CD14-positive monocyte (primary cell): ENCODE measurements at regions not wholly inside any gene's neighbourhood (a gene's known extent, or its start where the extent isn't known, plus 50 kb on each side); places are given as distances from the start of the nearest gene placed in this dataset.
A peak's percentile ranks its signal among the peaks of the same experiment; 100 is the strongest.

Experiments
- DNase-seq, 3 donors: peaks; one replicate each; pipeline ENCODE4 v3.0.0-alpha.2; 2011 to 2022
- H2AFZ ChIP-seq: 2 replicates; pipeline ENCODE4 v1.6.0; 2012; ENCODE audit warnings: mild to moderate bottlenecking, low read depth, low read length, inconsistent platforms; ENCODE audit not compliant: insufficient read depth, poor library complexity, severe bottlenecking
- H3K27ac ChIP-seq, 2 donors: 1 replicate in 1 of 2; 2 replicates in 1 of 2; pipeline ENCODE4 v1.5.1; 2012 to 2013; ENCODE audit warnings: low read length in 2 of 2, control low read depth in 1 of 2, inconsistent platforms in 1 of 2, low read depth in 1 of 2, mild to moderate bottlenecking in 1 of 2
- H3K27me3 ChIP-seq, 2 donors: one replicate each; pipeline versions ENCODE4 v1.6.0 to v1.6.1; 2011 to 2013; ENCODE audit warnings: low read length in 2 of 2; ENCODE audit not compliant: control insufficient read depth in 2 of 2, insufficient read depth in 2 of 2
- H3K36me3 ChIP-seq, 2 donors: replicated peaks in 1 of 2; 1 replicate in 1 of 2; 2 replicates in 1 of 2; pipeline versions ENCODE4 v1.5.1 to v1.6.1; 2012 to 2013; ENCODE audit warnings: low read length in 2 of 2, control low read depth in 1 of 2, inconsistent platforms in 1 of 2, mild to moderate bottlenecking in 1 of 2; ENCODE audit not compliant: insufficient read depth in 2 of 2, control insufficient read depth in 1 of 2
- H3K4me1 ChIP-seq, 2 donors: 1 replicate in 1 of 2; 2 replicates in 1 of 2; pipeline versions ENCODE4 v1.5.1 to v1.6.1; 2012 to 2013; ENCODE audit warnings: low read length in 2 of 2, control low read depth in 1 of 2, inconsistent platforms in 1 of 2, mild to moderate bottlenecking in 1 of 2, moderate library complexity in 1 of 2; ENCODE audit not compliant: insufficient read depth in 2 of 2, control insufficient read depth in 1 of 2
- H3K4me2 ChIP-seq: replicated peaks from 2 replicates; pipeline ENCODE3; 2012; ENCODE audit warnings: low read length, moderate library complexity, mild to moderate bottlenecking; ENCODE audit not compliant: poor library complexity, severe bottlenecking; ENCODE audit errors: extremely low read depth
- H3K4me3 ChIP-seq, 3 experiments: fragments of 200-600 bp in 1 of 3; sonication (generic) in 1 of 3; replicated peaks in 1 of 3; 1 replicate in 2 of 3; 2 replicates in 1 of 3; pipeline ENCODE4 v1.5.1; 2011 to 2013; ENCODE audit warnings: low read length in 3 of 3, mild to moderate bottlenecking in 3 of 3, control low read depth in 2 of 3, low read depth in 2 of 3, inconsistent platforms in 1 of 3, moderate library complexity in 1 of 3
- H3K79me2 ChIP-seq: 2 replicates; pipeline ENCODE4 v1.6.0; 2012; ENCODE audit warnings: mild to moderate bottlenecking, control low read depth, inconsistent platforms, low read length, moderate library complexity; ENCODE audit not compliant: insufficient read depth
- H3K9ac ChIP-seq: 2 replicates; pipeline ENCODE4 v1.6.0; 2017; ENCODE audit warnings: low read length, mild to moderate bottlenecking; ENCODE audit not compliant: insufficient read depth, poor library complexity, severe bottlenecking
- H3K9me3 ChIP-seq, 2 donors: replicated peaks in 1 of 2; 1 replicate in 1 of 2; 2 replicates in 1 of 2; pipeline versions ENCODE4 v1.5.1 to v1.6.1; 2012 to 2013; ENCODE audit warnings: low read length in 2 of 2, control low read depth in 1 of 2; ENCODE audit not compliant: control insufficient read depth in 1 of 2, insufficient read depth in 1 of 2
- H4K20me1 ChIP-seq: 2 replicates; pipeline ENCODE4 v1.6.0; 2012; ENCODE audit warnings: mild to moderate bottlenecking, low read length, control low read depth, moderate library complexity; ENCODE audit not compliant: insufficient read depth
- H3K27ac Mint-ChIP-seq, 7 donors: one replicate each; pipeline ENCODE4 v1.8.0; 2020; ENCODE audit warnings: mild to moderate bottlenecking in 7 of 7, mixed read lengths in 7 of 7, moderate library complexity in 6 of 7, inconsistent platforms in 2 of 7
- H3K27me3 Mint-ChIP-seq, 3 donors: one replicate each; pipeline ENCODE4 v1.8.0; 2021 to 2022; ENCODE audit warnings: low read depth in 3 of 3, mild to moderate bottlenecking in 3 of 3, mixed read lengths in 3 of 3, moderate library complexity in 3 of 3, inconsistent platforms in 1 of 3
- H3K36me3 Mint-ChIP-seq, 2 donors: one replicate each; pipeline ENCODE4 v1.8.0; 2020; ENCODE audit warnings: mixed read lengths in 2 of 2, inconsistent platforms in 1 of 2, mild to moderate bottlenecking in 1 of 2
- H3K4me1 Mint-ChIP-seq: one replicate; pipeline ENCODE4 v1.8.0; 2020; ENCODE audit warnings: mild to moderate bottlenecking, mixed read lengths
- H3K4me3 Mint-ChIP-seq, 2 donors: one replicate each; pipeline ENCODE4 v1.8.0; 2020; ENCODE audit warnings: mild to moderate bottlenecking in 2 of 2, mixed read lengths in 2 of 2, moderate library complexity in 1 of 2
- H3K9me3 Mint-ChIP-seq, 7 donors: one replicate each; pipeline ENCODE4 v1.8.0; 2020 to 2022; ENCODE audit warnings: mixed read lengths in 7 of 7, mild to moderate bottlenecking in 6 of 7, moderate library complexity in 6 of 7, inconsistent platforms in 2 of 7
- WGBS: methylation state at CpG from one replicate; pipeline ENCODE4 v1.1.5; 2013; ENCODE audit warnings: missing lambda C conversion rate; ENCODE audit not compliant: insufficient coverage; 5-methylcytosine and 5-hydroxymethylcytosine counted together
- intact Hi-C, 2 donors: fragments of 100-400 bp; cut with micrococcal nuclease; formaldehyde crosslinking; loops; one replicate each; pipeline versions ENCODE4 v1.15.0 to v1.15.1; 2023
- TF ChIP-seq, protein P1 (sequence below): fragments of 200-600 bp; IDR thresholded peaks from one replicate; pipeline ENCODE4 v1.8.0; 2022; ENCODE audit warnings: antibody characterized with exemption, mild to moderate bottlenecking

DNA sequence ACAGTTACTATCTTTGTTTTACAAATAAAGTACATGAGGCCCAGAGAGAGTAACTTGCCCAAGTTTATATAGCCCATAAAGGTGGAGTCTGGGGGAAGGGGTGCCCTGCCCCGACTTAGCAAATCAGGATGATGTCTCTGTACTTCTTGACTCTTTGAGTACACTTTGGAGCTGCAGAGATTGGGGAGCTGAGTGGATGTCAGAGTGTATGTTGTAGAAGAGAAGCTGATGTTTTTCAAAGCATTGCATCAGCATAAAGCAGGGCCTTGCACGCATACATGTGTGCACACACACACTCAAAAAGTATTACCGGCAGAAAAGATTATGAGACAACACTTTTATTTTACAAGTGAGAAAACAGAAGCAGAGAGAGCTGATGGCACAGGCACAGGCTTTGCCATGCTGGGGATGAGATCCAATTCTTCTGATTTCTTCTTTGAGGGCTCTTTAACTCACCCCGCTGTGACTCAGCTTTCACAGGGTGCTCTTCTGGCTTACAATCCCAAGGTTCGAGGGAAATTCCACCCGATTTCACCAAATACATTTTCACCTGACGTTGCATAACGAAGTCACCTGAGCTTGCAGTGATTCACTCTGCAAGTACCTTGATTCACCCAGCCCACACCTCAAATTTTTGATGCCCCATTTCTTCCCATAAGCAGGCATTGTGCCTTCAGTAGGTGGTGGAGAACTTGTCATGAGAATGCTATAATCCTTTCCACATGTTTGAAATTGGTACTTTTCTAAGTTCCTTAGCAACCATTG is 292.8 kb upstream of the BOD1L1 start:
- Histone ChIP-seq H3K4me1 (no peaks in the 10 kb centered on the region), H4K20me1 (no peaks in the 10 kb centered on the region), H3K4me3 (no peak overlapping the region), H2AFZ (no peak overlapping the region), H3K9me3 (no peaks in the 10 kb centered on the region), H3K27me3 (no peaks in the 10 kb centered on the region), H3K4me2 (no peak overlapping the region), H3K27ac (no peak overlapping the region), H3K36me3 (no peaks in the 10 kb centered on the region), H3K79me2 (no peaks in the 10 kb centered on the region), H3K9ac (no peak overlapping the region)
- Mint-ChIP-seq H3K36me3 (no peaks in the 10 kb centered on the region), H3K4me3 (no peak overlapping the region), H3K9me3 (peaks cover 0 to 2% (median 0%) of the 10 kb centered on the region in 7 donors), H3K27ac (peak overlapping the region in 1 of 7 donors; percentile 8), H3K27me3 (no peaks in the 10 kb centered on the region), H3K4me1 (peaks cover 5% of the 10 kb centered on the region)
- TF ChIP-seq, protein P1, sequence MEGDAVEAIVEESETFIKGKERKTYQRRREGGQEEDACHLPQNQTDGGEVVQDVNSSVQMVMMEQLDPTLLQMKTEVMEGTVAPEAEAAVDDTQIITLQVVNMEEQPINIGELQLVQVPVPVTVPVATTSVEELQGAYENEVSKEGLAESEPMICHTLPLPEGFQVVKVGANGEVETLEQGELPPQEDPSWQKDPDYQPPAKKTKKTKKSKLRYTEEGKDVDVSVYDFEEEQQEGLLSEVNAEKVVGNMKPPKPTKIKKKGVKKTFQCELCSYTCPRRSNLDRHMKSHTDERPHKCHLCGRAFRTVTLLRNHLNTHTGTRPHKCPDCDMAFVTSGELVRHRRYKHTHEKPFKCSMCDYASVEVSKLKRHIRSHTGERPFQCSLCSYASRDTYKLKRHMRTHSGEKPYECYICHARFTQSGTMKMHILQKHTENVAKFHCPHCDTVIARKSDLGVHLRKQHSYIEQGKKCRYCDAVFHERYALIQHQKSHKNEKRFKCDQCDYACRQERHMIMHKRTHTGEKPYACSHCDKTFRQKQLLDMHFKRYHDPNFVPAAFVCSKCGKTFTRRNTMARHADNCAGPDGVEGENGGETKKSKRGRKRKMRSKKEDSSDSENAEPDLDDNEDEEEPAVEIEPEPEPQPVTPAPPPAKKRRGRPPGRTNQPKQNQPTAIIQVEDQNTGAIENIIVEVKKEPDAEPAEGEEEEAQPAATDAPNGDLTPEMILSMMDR = no peak
- WGBS = 93% methylated on average over 4 of the region's 8 CpGs
- intact Hi-C loops = no loop called here
- DNase-seq = peak in 1 of 3 donors; percentile 8

DNA sequence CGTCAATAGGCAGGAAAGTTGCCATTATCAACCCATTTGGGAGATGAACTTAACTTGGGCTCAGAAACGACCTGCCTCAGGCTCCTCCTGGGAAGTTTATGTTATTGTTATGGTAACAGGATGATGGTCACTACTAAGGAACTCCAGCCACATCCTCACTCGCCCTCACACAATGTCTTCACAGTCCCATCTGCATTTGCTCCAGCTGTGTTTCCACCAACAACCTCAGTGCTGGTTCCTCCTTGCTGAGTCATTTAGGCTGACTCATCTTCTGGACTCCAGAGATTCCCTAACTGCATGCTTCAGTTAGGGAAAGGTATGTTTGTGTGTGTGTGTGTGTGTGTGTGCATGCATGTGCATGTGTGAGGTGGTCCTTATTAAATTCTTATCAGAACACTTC is 293.4 kb upstream of the BOD1L1 start:
- Histone ChIP-seq H3K79me2 (no peaks in the 10 kb centered on the region), H3K4me1 (no peaks in the 10 kb centered on the region), H3K36me3 (no peaks in the 10 kb centered on the region), H4K20me1 (no peaks in the 10 kb centered on the region), H3K9ac (no peak overlapping the region), H3K9me3 (no peaks in the 10 kb centered on the region), H3K27ac (no peak overlapping the region), H2AFZ (no peak overlapping the region), H3K27me3 (no peaks in the 10 kb centered on the region), H3K4me2 (no peak overlapping the region), H3K4me3 (no peak overlapping the region)
- peak; percentile 14 to 72 (median 25) for DNase-seq
- no peaks in the 10 kb centered on the region for H3K27me3 Mint-ChIP-seq
- H3K36me3 Mint-ChIP-seq = no peaks in the 10 kb centered on the region
- peaks cover 5% of the 10 kb centered on the region for H3K4me1 Mint-ChIP-seq
- H3K9me3 Mint-ChIP-seq = peaks cover 0 to 2% (median 0%) of the 10 kb centered on the region in 7 donors
- peak overlapping the region in 1 of 7 donors; percentile 34 for H3K27ac Mint-ChIP-seq
- intact Hi-C loops = no loop called here
- no CpG with 5 or more reads among the region's 3 CpGs for WGBS
- TF ChIP-seq, protein P1 = no peak
- H3K4me3 Mint-ChIP-seq = no peak overlapping the region
